H1 (cell line): ENCODE measurements at regions not wholly inside any gene's neighbourhood (a gene's known extent, or its start where the extent isn't known, plus 50 kb on each side); places are given as distances from the start of the nearest gene placed in this dataset.

Experiments used
- ATF2 ChIP-seq: IDR thresholded peaks from 2 replicates; pipeline ENCODE4 v1.6.1; 2012; ENCODE audit warnings: low read length, inconsistent platforms
- CTCF ChIP-seq, 3 experiments: IDR thresholded peaks; 1 replicate in 2 of 3; 2 replicates in 1 of 3; pipeline versions ENCODE4 v1.5.1 to v1.6.1; 2011; ENCODE audit warnings: low read length in 3 of 3, mild to moderate bottlenecking in 3 of 3, inconsistent platforms in 2 of 3, low read depth in 1 of 3, moderate library complexity in 1 of 3; ENCODE audit not compliant: insufficient read depth in 1 of 3; ENCODE audit errors: control extremely low read depth in 1 of 3
- RAD21 ChIP-seq, 2 experiments: IDR thresholded peaks in 1 of 2; conservative IDR thresholded peaks in 1 of 2; 2 replicates each; pipeline ENCODE4 v1.6.1; 2011; ENCODE audit warnings: low read depth in 2 of 2, low read length in 2 of 2, improper control_type of control experiment in 1 of 2, inconsistent platforms in 1 of 2, mild to moderate bottlenecking in 1 of 2, moderate library complexity in 1 of 2

- TF ChIP-seq RAD21 (IDR thresholded peaks at IDR 0.05 in 1 of 2, conservative IDR thresholded peaks at IDR 0.05 in 1 of 2; ENCODE audit: low read depth in 2 of 2, low read length in 2 of 2) (no peak), ATF2 (no peak), CTCF (IDR thresholded peaks at IDR 0.05; ENCODE audit: control extremely low read depth in 1 of 3, insufficient read depth in 1 of 3, low read depth in 1 of 3, low read length in 3 of 3) (no peak)
Observed at GRCh38 chr7:110569486-110570205, 521.3 kb upstream of the LRRN3 start.
